Mesothelial cell of epicardium (in vitro differentiated cells): ENCODE measurements at regions not wholly inside any gene's neighbourhood (a gene's known extent, or its start where the extent isn't known, plus 50 kb on each side); places are given as distances from the start of the nearest gene placed in this dataset.

Source experiments
- DNase-seq, 2 experiments: peaks; one replicate each; pipeline ENCODE4 v3.0.0; 2021; ENCODE audit warnings: low spot score in 2 of 2; ENCODE audit not compliant: unreplicated experiment in 2 of 2
- H3K27ac Mint-ChIP-seq: 2 replicates; pipeline ENCODE4 v1.8.0; 2021; ENCODE audit warnings: mixed read lengths
- H3K27me3 Mint-ChIP-seq: 2 replicates; pipeline ENCODE4 v1.8.0; 2021; ENCODE audit warnings: low read depth, mixed read lengths
- H3K36me3 Mint-ChIP-seq: 2 replicates; pipeline ENCODE4 v1.8.0; 2021; ENCODE audit warnings: mixed read lengths
- H3K4me1 Mint-ChIP-seq: 2 replicates; pipeline ENCODE4 v1.8.0; 2021; ENCODE audit warnings: mixed read lengths
- H3K4me3 Mint-ChIP-seq: 2 replicates; pipeline ENCODE4 v1.8.0; 2021; ENCODE audit warnings: mild to moderate bottlenecking, moderate library complexity, mixed read lengths
- H3K9me3 Mint-ChIP-seq: 2 replicates; pipeline ENCODE4 v1.8.0; 2021; ENCODE audit warnings: mixed read lengths
- CTCF ChIP-seq: fragments of 200-600 bp; sonication (generic); IDR thresholded peaks from one replicate; pipeline ENCODE4 v1.5.0; 2021; ENCODE audit warnings: antibody characterized with exemption; ENCODE audit not compliant: unreplicated experiment

- Mint-ChIP-seq H3K9me3 (no peaks in the 10 kb centered on the region), H3K4me1 (no peaks in the 10 kb centered on the region), H3K36me3 (no peaks in the 10 kb centered on the region), H3K27me3 (no peaks in the 10 kb centered on the region), H3K4me3 (no peak overlapping the region), H3K27ac (no peak overlapping the region)
- TF ChIP-seq CTCF: no peak
- no peak for DNase-seq
Measured at GRCh38 chr4:160772668-160773067, 1391.1 kb downstream of the FSTL5 start.

GRCh38 chr4:160795216-160795615 is 1368.6 kb downstream of the FSTL5 start:
- H3K27ac Mint-ChIP-seq: no peak overlapping the region
- no peaks in the 10 kb centered on the region for H3K27me3 Mint-ChIP-seq
- DNase-seq: no peak
- TF ChIP-seq CTCF: no peak
- H3K9me3 Mint-ChIP-seq: peaks cover 56% of the 10 kb centered on the region
- peaks cover 8% of the 10 kb centered on the region for H3K36me3 Mint-ChIP-seq
- H3K4me3 Mint-ChIP-seq: no peak overlapping the region
- no peaks in the 10 kb centered on the region for H3K4me1 Mint-ChIP-seq

- H3K27me3 Mint-ChIP-seq: no peaks in the 10 kb centered on the region
- no peak overlapping the region for H3K27ac Mint-ChIP-seq
- H3K4me1 Mint-ChIP-seq: no peaks in the 10 kb centered on the region
- H3K9me3 Mint-ChIP-seq: no peaks in the 10 kb centered on the region
- H3K4me3 Mint-ChIP-seq: no peak overlapping the region
- DNase-seq: no peak
- TF ChIP-seq CTCF: peak; percentile 19
- no peaks in the 10 kb centered on the region for H3K36me3 Mint-ChIP-seq
Measured at GRCh38 chr4:160808174-160808573, 1355.6 kb downstream of the FSTL5 start.

- TF ChIP-seq CTCF: no peak
- no peak for DNase-seq
- Mint-ChIP-seq H3K4me1 (no peaks in the 10 kb centered on the region), H3K9me3 (no peaks in the 10 kb centered on the region), H3K4me3 (no peak overlapping the region), H3K27ac (no peak overlapping the region), H3K36me3 (no peaks in the 10 kb centered on the region), H3K27me3 (no peaks in the 10 kb centered on the region)
Measured at GRCh38 chr4:160809576-160809975, 1354.2 kb downstream of the FSTL5 start.

GRCh38 chr4:160810424-160810823 is 1353.4 kb downstream of the FSTL5 start:
- Mint-ChIP-seq H3K9me3 (no peaks in the 10 kb centered on the region), H3K27me3 (no peaks in the 10 kb centered on the region)

More at GRCh38 chr4:160810424-160810823, 1353.4 kb downstream of the FSTL5 start:
- no peak for TF ChIP-seq CTCF
- H3K4me3 Mint-ChIP-seq: no peak overlapping the region
- no peak overlapping the region for H3K27ac Mint-ChIP-seq
- DNase-seq: no peak
- no peaks in the 10 kb centered on the region for H3K36me3 Mint-ChIP-seq
- no peaks in the 10 kb centered on the region for H3K4me1 Mint-ChIP-seq
